Activated CD4-positive, alpha-beta T cell treated with anti-CD3 and anti-CD28 coated beads for 24 hours (primary cell): ENCODE measurements at regions not wholly inside any gene's neighbourhood (a gene's known extent, or its start where the extent isn't known, plus 50 kb on each side); places are given as distances from the start of the nearest gene placed in this dataset.
"Not testable (repeated sequence)": the region's sequence is repeated elsewhere in the genome, so short reads cannot be mapped to it uniquely, and the experiment has no call there.

ENCODE experiments used
- DNase-seq, 2 donors: peaks; one replicate each; pipeline ENCODE4 v3.0.0-alpha.2; 2020; ENCODE audit warnings: low read depth in 2 of 2

GRCh38 chr5:104119529-104119928, 556.9 kb upstream of the NUDT12 start:
- DNase-seq: no peak

GRCh38 chr5:104111632-104112031, 549.0 kb upstream of the NUDT12 start:
- DNase-seq: no peak

GRCh38 chr5:104096451-104096850, 533.9 kb upstream of the NUDT12 start:
- DNase-seq: no peak

- DNase-seq: no peak
Measured at GRCh38 chr5:104095527-104095926, 532.9 kb upstream of the NUDT12 start.

- DNase-seq: no peak
Measured at GRCh38 chr5:104088876-104089778, 526.5 kb upstream of the NUDT12 start.

- DNase-seq: no peak
Measured at GRCh38 chr5:104084896-104085295, 522.3 kb upstream of the NUDT12 start.

GRCh38 chr5:104082754-104083153, 520.2 kb upstream of the NUDT12 start:
- DNase-seq: no peak

GRCh38 chr5:104081232-104081631, 518.6 kb upstream of the NUDT12 start:
- DNase-seq: no peak

GRCh38 chr5:104080646-104081175, 518.1 kb upstream of the NUDT12 start:
- DNase-seq: no peak

- not testable (repeated sequence) for DNase-seq
Measured at GRCh38 chr5:104079861-104080645, 517.5 kb upstream of the NUDT12 start.

- no peak for DNase-seq
Measured at GRCh38 chr5:104071887-104072286, 509.3 kb upstream of the NUDT12 start.

- DNase-seq: no peak
Measured at GRCh38 chr5:104062621-104063377, 500.2 kb upstream of the NUDT12 start.

GRCh38 chr5:104061707-104062106, 499.1 kb upstream of the NUDT12 start:
- DNase-seq: no peak

- no peak for DNase-seq
Measured at GRCh38 chr5:104053353-104053649, 490.7 kb upstream of the NUDT12 start.

GRCh38 chr5:104052558-104053352, 490.2 kb upstream of the NUDT12 start:
- no peak for DNase-seq

GRCh38 chr5:104050436-104050835, 487.8 kb upstream of the NUDT12 start:
- no peak for DNase-seq

- no peak for DNase-seq
Measured at GRCh38 chr5:104049752-104050151, 487.2 kb upstream of the NUDT12 start.

GRCh38 chr5:104048231-104048630, 485.6 kb upstream of the NUDT12 start:
- DNase-seq: no peak

- no peak for DNase-seq
Measured at GRCh38 chr5:104045987-104046386, 483.4 kb upstream of the NUDT12 start.

GRCh38 chr5:104039871-104040270, 477.3 kb upstream of the NUDT12 start:
- not testable (repeated sequence) for DNase-seq

- DNase-seq: not testable (repeated sequence)
Measured at GRCh38 chr5:104037136-104037535, 474.5 kb upstream of the NUDT12 start.
